Liver (tissue), 8 donors: ENCODE measurements at regions not wholly inside any gene's neighbourhood (a gene's known extent, or its start where the extent isn't known, plus 50 kb on each side); places are given as distances from the start of the nearest gene placed in this dataset.

Experiments
- DNase-seq: peaks from one replicate; pipeline ENCODE4 v3.0.0-alpha.2; 2017; ENCODE audit warnings: low spot score
- H3K27ac ChIP-seq, 2 donors: one replicate each; pipeline ENCODE4 v1.7.0; 2013; ENCODE audit warnings: inconsistent platforms in 2 of 2, low read length in 2 of 2, control low read depth in 1 of 2, low read depth in 1 of 2, mild to moderate bottlenecking in 1 of 2
- H3K27me3 ChIP-seq, 4 donors: one replicate each; pipeline versions ENCODE4 v1.6.1 to v1.7.0; 2013; ENCODE audit warnings: low read length in 3 of 4, inconsistent platforms in 1 of 4, mild to moderate bottlenecking in 1 of 4, moderate library complexity in 1 of 4; ENCODE audit not compliant: control insufficient read depth in 4 of 4, insufficient read depth in 4 of 4
- H3K36me3 ChIP-seq, 4 donors: one replicate each; pipeline versions ENCODE4 v1.6.1 to v1.7.0; 2013; ENCODE audit warnings: low read length in 3 of 4, mild to moderate bottlenecking in 3 of 4, low read depth in 1 of 4, moderate library complexity in 1 of 4; ENCODE audit not compliant: control insufficient read depth in 4 of 4, insufficient read depth in 3 of 4
- H3K4me1 ChIP-seq, 4 donors: one replicate each; pipeline versions ENCODE4 v1.6.1 to v1.7.0; 2013; ENCODE audit warnings: low read length in 3 of 4, mild to moderate bottlenecking in 3 of 4, moderate library complexity in 1 of 4; ENCODE audit not compliant: control insufficient read depth in 4 of 4, insufficient read depth in 4 of 4
- H3K4me3 ChIP-seq, 3 donors: one replicate each; pipeline versions ENCODE4 v1.6.1 to v1.7.0; 2013; ENCODE audit warnings: low read length in 3 of 3, control low read depth in 1 of 3, low read depth in 1 of 3, mild to moderate bottlenecking in 1 of 3
- H3K9ac ChIP-seq, 2 donors: one replicate each; pipeline ENCODE4 v1.7.0; 2013; ENCODE audit warnings: low read length in 2 of 2, mild to moderate bottlenecking in 2 of 2, moderate library complexity in 2 of 2, control low read depth in 1 of 2, low read depth in 1 of 2
- H3K9me3 ChIP-seq, 4 donors: one replicate each; pipeline versions ENCODE4 v1.6.1 to v1.7.0; 2013; ENCODE audit warnings: low read length in 3 of 4; ENCODE audit not compliant: control insufficient read depth in 4 of 4
- EGR1 ChIP-seq, 2 donors: IDR thresholded peaks; 2 replicates each; pipeline ENCODE4 v1.6.1; 2016 to 2018; ENCODE audit warnings: antibody characterized with exemption in 2 of 2, low read depth in 2 of 2
- FOXA1 ChIP-seq: IDR thresholded peaks from 2 replicates; pipeline ENCODE4 v1.6.1; 2016; ENCODE audit warnings: antibody characterized with exemption
- FOXA2 ChIP-seq: IDR thresholded peaks from 2 replicates; pipeline ENCODE4 v1.6.1; 2016; ENCODE audit warnings: antibody characterized with exemption
- GABPA ChIP-seq, 2 donors: IDR thresholded peaks in 1 of 2; conservative IDR thresholded peaks in 1 of 2; 2 replicates each; pipeline ENCODE4 v1.6.1; 2016; ENCODE audit warnings: antibody characterized with exemption in 2 of 2, mild to moderate bottlenecking in 1 of 2, moderate library complexity in 1 of 2
- HNF4A ChIP-seq, 2 donors: conservative IDR thresholded peaks; 2 replicates each; pipeline ENCODE4 v1.6.1; 2016; ENCODE audit warnings: antibody characterized with exemption in 2 of 2, mild to moderate bottlenecking in 2 of 2
- HNF4G ChIP-seq: IDR thresholded peaks from 2 replicates; pipeline ENCODE4 v1.6.1; 2016; ENCODE audit warnings: antibody characterized with exemption
- JUND ChIP-seq, 2 donors: IDR thresholded peaks; 2 replicates each; pipeline ENCODE4 v1.6.1; 2016; ENCODE audit warnings: antibody characterized with exemption in 2 of 2
- MAX ChIP-seq: IDR thresholded peaks from 2 replicates; pipeline ENCODE4 v1.6.1; 2016; ENCODE audit warnings: antibody characterized with exemption
- NR2F2 ChIP-seq: IDR thresholded peaks from 2 replicates; pipeline ENCODE4 v1.6.1; 2016; ENCODE audit warnings: antibody characterized with exemption
- RAD21 ChIP-seq, 2 donors: IDR thresholded peaks; 2 replicates each; pipeline ENCODE4 v1.6.1; 2016; ENCODE audit warnings: antibody characterized with exemption in 2 of 2, mild to moderate bottlenecking in 2 of 2
- RXRA ChIP-seq, 2 donors: IDR thresholded peaks; 2 replicates each; pipeline ENCODE4 v1.6.1; 2017 to 2018; ENCODE audit warnings: antibody characterized with exemption in 2 of 2, mild to moderate bottlenecking in 1 of 2
- TAF1 ChIP-seq: conservative IDR thresholded peaks from 2 replicates; pipeline ENCODE4 v1.6.1; 2016; ENCODE audit warnings: antibody characterized with exemption, mild to moderate bottlenecking
- ZBTB33 ChIP-seq: IDR thresholded peaks from 2 replicates; pipeline ENCODE4 v1.6.1; 2016; ENCODE audit warnings: antibody characterized with exemption
- WGBS: extraction: QIAGEN DNeasy Blood & Tissue Kit; methylation state at CpG from one replicate; pipeline ENCODE4 v1.1.7; 2013; 5-methylcytosine and 5-hydroxymethylcytosine counted together
- TF ChIP-seq, protein P1 (sequence below): fragments of 150-350 bp; IDR thresholded peaks from 2 replicates; pipeline ENCODE4 v1.5.1; 2017; ENCODE audit warnings: improper control_type of control experiment, low read depth, low read length; ENCODE audit not compliant: missing input control
- TF ChIP-seq, protein P2 (sequence below): IDR thresholded peaks from 2 replicates; pipeline ENCODE4 v1.6.1; 2016; ENCODE audit warnings: antibody characterized with exemption
- donor health status: healthy.
- donor health status: healthy.
- donor health status: healthy.
- donor health status: healthy.
- donor health status: healthy.

- Histone ChIP-seq H3K9me3 (peaks cover 0 to 3% (median 0%) of the 10 kb centered on the region in 4 donors), H3K4me3 (no peak overlapping the region), H3K4me1 (no peaks in the 10 kb centered on the region), H3K27me3 (peaks cover 0 to 4% (median 0%) of the 10 kb centered on the region in 4 donors), H3K27ac (no peak overlapping the region), H3K36me3 (no peaks in the 10 kb centered on the region), H3K9ac (no peak overlapping the region)
- TF ChIP-seq, protein P1, sequence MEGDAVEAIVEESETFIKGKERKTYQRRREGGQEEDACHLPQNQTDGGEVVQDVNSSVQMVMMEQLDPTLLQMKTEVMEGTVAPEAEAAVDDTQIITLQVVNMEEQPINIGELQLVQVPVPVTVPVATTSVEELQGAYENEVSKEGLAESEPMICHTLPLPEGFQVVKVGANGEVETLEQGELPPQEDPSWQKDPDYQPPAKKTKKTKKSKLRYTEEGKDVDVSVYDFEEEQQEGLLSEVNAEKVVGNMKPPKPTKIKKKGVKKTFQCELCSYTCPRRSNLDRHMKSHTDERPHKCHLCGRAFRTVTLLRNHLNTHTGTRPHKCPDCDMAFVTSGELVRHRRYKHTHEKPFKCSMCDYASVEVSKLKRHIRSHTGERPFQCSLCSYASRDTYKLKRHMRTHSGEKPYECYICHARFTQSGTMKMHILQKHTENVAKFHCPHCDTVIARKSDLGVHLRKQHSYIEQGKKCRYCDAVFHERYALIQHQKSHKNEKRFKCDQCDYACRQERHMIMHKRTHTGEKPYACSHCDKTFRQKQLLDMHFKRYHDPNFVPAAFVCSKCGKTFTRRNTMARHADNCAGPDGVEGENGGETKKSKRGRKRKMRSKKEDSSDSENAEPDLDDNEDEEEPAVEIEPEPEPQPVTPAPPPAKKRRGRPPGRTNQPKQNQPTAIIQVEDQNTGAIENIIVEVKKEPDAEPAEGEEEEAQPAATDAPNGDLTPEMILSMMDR = no peak
- DNase-seq = no peak
- 76% methylated on average over 2 of the region's 2 CpGs for WGBS
These were observed 223.5 kb downstream of the ABHD5 start for GRCh38 chr3:43914269-43914668.

DNA sequence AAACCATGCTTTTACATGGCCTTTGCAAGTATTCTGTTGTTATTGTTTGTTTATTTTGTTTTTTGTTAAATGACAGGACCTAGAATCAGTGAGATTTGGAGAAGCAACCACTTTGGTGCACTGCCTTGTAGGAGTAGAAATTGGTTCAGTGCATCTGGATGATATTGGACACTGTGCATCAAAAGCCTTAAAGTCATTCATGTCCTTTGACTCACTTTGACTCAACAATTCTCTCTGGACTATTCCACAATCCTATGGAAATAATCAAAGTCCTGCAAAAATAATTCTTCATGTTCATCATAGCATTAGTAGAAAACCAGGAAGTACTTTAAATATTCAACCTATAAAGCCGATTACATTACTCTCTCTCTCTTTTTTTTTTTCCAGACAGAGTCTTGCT is 224.8 kb downstream of the ABHD5 start:
- peaks cover 0 to 3% (median 0%) of the 10 kb centered on the region in 4 donors for H3K9me3 ChIP-seq
- WGBS = 93% methylated on average over 1 of the region's 1 CpG
- TF ChIP-seq RAD21 (IDR thresholded peaks at IDR 0.05) = no peak
- TF ChIP-seq HNF4A (conservative IDR thresholded peaks at IDR 0.05) = no peak
- TF ChIP-seq GABPA (IDR thresholded peaks at IDR 0.05 in 1 of 2, conservative IDR thresholded peaks at IDR 0.05 in 1 of 2) = no peak

DNA sequence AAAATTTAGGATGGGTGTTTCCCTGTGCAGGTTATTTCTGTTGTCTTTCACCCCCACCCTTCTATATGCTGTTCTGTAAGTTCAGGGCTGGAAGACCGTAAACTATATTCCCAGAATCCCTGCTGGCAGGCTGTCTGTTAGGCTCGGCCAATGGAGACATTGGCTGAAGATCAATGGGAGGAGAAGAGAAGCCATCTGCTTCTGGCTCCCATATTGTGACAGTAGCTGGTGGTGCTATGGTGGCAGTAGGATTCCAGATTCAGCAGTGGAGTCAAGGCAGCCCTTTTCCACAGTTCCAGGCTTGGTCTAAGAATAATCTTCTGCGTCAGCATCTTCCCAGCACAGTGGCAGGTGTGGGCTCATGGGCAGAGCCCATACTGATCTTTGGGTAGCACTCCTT is 226.6 kb downstream of the ABHD5 start:
- Histone ChIP-seq H3K27me3 (peaks cover 0 to 5% (median 0%) of the 10 kb centered on the region in 4 donors), H3K36me3 (no peaks in the 10 kb centered on the region), H3K27ac (no peak overlapping the region), H3K4me3 (no peak overlapping the region), H3K9me3 (peaks cover 0 to 3% (median 0%) of the 10 kb centered on the region in 4 donors), H3K9ac (no peak overlapping the region), H3K4me1 (no peaks in the 10 kb centered on the region)
- no peak for TF ChIP-seq FOXA1
- WGBS = 88% methylated on average over 3 of the region's 3 CpGs
- no peak for DNase-seq

More for the DNA sequence above, 224.8 kb downstream of the ABHD5 start:
- no peak for DNase-seq
- Histone ChIP-seq H3K4me3 (no peak overlapping the region), H3K9ac (no peak overlapping the region), H3K27ac (no peak overlapping the region), H3K36me3 (no peaks in the 10 kb centered on the region), H3K4me1 (no peaks in the 10 kb centered on the region), H3K27me3 (peaks cover 0 to 5% (median 0%) of the 10 kb centered on the region in 4 donors)

DNA sequence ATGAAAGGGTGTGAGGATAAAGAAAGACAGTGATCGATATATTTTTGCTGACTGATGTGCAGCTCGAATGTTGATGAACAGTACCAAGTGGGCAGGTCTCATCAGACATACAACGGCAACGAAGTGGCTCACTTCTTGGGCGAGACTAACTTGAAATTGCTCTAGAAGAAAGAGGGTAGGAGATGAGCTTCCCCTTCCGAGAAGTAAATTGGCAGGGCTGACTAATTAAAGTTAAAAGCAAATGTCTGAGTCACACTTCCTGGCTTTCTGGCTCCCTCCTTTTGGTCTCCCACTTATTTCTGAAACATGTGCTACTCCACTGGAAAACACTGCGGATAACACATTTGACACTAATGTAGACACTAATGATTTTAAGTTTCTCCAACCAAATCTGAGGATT is 228.3 kb downstream of the ABHD5 start:
- Histone ChIP-seq H3K27ac (no peak overlapping the region), H3K27me3 (peaks cover 0 to 5% (median 0%) of the 10 kb centered on the region in 4 donors), H3K4me1 (no peaks in the 10 kb centered on the region), H3K9me3 (peaks cover 0 to 3% (median 0%) of the 10 kb centered on the region in 4 donors), H3K36me3 (no peaks in the 10 kb centered on the region), H3K9ac (no peak overlapping the region), H3K4me3 (no peak overlapping the region)
- 77% methylated on average over 7 of the region's 7 CpGs for WGBS
- DNase-seq = no peak
- TF ChIP-seq GABPA (IDR thresholded peaks at IDR 0.05 in 1 of 2, conservative IDR thresholded peaks at IDR 0.05 in 1 of 2) (no peak), NR2F2 (no peak), JUND (IDR thresholded peaks at IDR 0.05) (no peak), EGR1 (IDR thresholded peaks at IDR 0.05; ENCODE audit: low read depth in 2 of 2) (no peak), HNF4A (conservative IDR thresholded peaks at IDR 0.05) (no peak), HNF4G (no peak), MAX (no peak), FOXA1 (no peak), RXRA (IDR thresholded peaks at IDR 0.05) (no peak), RAD21 (IDR thresholded peaks at IDR 0.05) (no peak), ZBTB33 (no peak), TAF1 (no peak), FOXA2 (no peak)
- TF ChIP-seq, protein P2, sequence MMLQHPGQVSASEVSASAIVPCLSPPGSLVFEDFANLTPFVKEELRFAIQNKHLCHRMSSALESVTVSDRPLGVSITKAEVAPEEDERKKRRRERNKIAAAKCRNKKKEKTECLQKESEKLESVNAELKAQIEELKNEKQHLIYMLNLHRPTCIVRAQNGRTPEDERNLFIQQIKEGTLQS = no peak
- TF ChIP-seq, protein P1 = no peak
